GM19324 (cell line): ENCODE measurements at regions not wholly inside any gene's neighbourhood (a gene's known extent, or its start where the extent isn't known, plus 50 kb on each side); places are given as distances from the start of the nearest gene placed in this dataset.
"Not testable (repeated sequence)": the region's sequence is repeated elsewhere in the genome, so short reads cannot be mapped to it uniquely, and the experiment has no call there.

Source experiments
- ATAC-seq: cut with Tn5 transposase; IDR thresholded peaks from one replicate; pipeline ENCODE4 v1.9.1; 2021; ENCODE audit warnings: mild to moderate bottlenecking, moderate library complexity; ENCODE audit not compliant: unreplicated experiment, low FRiP score

DNA sequence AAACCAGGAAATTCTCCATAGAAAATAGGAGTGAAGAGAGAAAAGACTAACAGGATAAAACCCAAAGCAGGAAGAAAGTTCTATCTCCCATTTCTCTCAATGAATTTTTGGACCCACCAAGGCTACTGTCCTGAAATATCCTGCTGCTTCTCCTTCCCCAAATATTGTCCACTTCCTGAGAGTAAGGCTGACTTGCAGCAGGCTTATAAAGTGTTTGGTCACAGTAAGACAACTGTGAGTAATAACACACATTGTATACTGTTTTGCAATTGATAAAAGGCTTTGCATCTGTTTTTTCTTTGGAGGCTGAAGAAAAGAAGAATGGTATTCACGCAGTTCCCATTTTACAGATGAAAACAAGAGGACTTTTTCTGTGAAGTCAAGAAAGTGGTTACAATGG is 52.8 kb downstream of the FOXD4L6 start:
- not testable (repeated sequence) for ATAC-seq

DNA sequence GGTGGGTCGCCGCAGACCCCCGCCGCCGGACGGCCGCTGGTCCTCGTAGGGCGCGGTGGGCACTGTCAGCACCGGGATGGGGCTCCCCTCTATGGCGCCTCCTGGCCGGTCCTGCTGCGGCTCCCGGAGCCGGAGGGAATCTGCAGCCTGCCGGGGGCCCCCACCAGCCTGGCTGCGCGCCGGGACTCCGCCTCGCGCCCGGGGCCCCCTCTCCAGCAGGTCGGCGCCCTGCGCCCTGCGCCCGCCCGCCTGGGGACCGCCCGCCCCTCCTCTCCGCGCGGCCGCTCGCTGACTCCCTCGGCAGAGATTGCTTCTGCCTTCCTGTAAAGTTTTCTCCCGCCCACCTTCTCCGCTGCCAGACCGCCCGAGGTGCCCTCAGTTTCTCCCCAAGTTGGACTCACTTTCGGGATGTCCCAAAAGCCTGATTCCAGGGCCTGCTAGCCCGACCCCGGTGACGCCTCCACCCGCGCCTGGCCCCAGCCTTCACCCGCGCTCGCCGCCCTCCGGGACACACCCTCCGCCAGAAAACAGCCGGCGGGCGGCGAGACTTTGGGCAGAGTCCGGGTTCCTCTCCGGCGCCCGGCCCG is 54.0 kb downstream of the FOXD4L6 start:
- peak; percentile 63 for ATAC-seq

GRCh38 chr9:41073471-41074243 is 54.8 kb downstream of the FOXD4L6 start:
- ATAC-seq = not testable (repeated sequence)

GRCh38 chr9:41064125-41064795 is 64.2 kb downstream of the FOXD4L6 start:
- peak; percentile 39 for ATAC-seq

DNA sequence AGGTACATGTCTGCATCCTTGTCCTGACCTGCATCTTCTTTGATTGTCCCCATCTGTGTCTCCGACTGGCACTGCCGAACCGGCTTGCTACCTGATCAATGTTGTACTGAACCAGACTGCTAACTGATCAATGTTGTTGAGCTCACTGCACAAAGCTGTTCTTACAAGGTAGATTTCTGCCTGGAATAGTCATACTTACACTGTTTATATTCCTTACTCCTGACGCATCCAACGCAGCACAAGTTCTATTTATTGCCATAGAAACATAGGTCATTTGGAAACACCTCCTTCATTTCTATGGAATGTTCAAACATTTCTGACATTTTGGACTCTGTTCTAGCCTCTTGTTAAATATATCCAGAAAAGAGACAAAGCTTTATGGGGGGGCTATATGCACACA is 65.2 kb downstream of the FOXD4L6 start:
- not testable (repeated sequence) for ATAC-seq

GRCh38 chr9:41059603-41060002 is 68.9 kb downstream of the FOXD4L6 start:
- not testable (repeated sequence) for ATAC-seq

DNA sequence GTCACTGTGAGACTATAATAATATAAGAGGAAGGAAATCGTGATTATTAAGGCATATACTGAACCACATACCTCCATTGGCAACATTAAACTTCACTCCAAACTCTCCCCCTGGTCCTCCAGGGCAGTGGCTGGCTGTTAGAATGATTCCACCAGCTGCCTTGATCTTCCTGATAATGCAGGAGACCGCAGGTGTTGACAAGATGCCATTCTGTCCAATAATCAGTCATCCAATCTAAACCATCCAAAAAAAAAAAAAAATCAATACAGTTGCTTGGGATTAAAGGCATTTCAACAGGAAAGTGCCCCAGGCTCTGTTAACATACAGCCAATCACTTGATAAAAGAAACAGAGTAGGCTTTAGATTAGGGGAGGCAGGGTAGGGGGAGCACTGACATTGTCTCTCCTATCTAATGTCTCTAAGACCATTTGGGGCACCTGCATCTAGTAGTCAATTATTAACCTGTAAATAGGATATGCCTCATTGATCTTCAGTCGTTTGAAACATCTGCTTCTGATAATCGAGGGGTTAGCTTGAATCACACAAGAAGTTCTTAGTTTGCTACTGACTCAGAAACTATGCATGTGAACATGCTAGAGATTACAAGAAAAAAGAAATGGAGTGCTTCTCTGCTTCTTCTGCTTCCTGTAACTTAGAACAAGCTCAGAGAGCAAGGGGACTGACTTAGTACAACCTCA is 74.7 kb downstream of the FOXD4L6 start:
- peak; percentile 78 for ATAC-seq

DNA sequence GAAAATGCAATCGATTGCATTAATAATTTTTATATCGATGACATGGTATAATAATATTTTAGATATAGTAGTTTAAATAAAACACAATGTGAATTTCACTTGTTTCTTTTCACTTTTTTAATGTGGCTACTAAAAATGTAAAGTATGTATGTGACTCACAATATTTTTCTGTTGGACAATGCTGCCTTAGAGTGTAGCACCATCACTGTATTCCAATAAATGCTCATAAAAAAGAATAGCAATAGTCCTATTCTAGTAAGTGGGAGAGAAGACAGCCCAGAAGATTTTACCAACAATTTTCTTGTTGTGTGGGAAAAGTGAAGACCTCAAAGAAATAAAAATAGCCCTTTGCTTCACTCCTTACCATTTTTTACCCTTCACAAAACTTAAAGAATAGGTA is 79.8 kb downstream of the FOXD4L6 start:
- not testable (repeated sequence) for ATAC-seq

DNA sequence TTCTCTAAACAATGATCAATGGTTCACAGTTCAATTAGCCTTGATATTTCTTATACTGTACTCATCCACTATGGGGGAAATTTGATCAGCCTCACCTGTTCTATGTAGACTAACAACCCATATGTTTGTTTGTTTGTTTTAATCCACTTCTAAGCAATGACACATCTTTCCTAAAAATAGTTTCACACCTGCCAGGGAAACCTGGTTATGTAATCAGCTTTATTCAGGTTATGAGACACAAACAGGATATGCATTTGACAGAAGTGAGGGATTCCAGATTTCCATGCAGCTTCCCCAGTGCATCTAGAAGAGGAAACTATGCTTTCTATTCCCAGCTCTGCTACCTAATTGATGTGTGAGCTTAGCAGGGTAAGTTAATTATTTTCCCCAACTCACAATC is 80.7 kb downstream of the FOXD4L6 start:
- not testable (repeated sequence) for ATAC-seq

- not testable (repeated sequence) for ATAC-seq
Observed at GRCh38 chr9:41044930-41045329, 83.6 kb downstream of the FOXD4L6 start.

GRCh38 chr9:41043433-41043832 is 85.0 kb downstream of the FOXD4L6 start:
- ATAC-seq = not testable (repeated sequence)

GRCh38 chr9:41042111-41042510 is 86.4 kb downstream of the FOXD4L6 start:
- ATAC-seq = not testable (repeated sequence)

DNA sequence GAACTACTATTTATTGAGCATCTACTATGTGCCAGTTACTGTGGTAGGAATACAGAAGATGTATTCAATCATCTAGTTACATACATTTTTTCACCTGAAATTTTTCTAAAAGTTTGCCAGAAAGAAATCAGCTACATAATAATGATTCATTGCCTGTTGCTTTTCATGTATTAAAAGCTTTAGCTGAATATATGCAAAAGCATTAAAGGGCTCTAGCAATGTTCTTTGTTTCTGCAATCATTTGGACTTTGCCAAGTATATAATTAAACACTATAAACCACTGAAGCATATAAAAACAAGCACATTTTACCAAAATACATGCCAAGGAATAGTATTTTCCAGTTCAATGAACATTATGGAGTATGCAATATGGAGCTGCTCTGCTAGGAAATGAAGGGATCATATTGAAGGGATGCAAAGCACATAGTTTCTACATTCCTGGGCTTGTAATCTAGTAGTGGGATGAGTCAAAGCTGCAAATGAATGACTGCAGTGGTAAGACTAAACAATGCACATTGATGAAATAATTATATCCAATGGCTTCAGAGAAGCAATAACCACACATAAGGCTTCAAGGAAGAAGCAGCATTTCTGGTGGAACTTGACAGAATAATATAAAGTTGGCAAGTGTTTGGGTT is 87.7 kb downstream of the FOXD4L6 start:
- not testable (repeated sequence) for ATAC-seq

DNA sequence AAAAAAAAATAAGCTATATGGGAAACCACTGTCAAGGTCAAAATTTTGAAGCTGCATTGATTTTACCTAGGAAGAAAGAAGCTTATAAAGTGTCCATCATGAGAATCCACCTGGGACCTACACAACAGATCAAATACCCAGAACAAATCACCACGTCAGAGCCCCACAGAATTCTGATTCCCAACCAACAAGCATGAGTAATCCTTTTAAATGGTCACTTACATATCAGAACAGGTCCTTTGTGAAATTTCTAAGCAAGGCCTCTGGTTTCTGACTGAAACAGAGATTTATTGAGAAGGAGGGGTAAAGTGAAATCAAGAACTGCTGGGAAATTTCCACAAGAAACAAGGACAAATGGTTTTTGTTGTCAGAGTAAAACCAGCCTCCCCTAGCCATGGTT is 93.2 kb downstream of the FOXD4L6 start:
- ATAC-seq = not testable (repeated sequence)

- ATAC-seq = not testable (repeated sequence)
Observed at GRCh38 chr9:41034699-41035197, 93.7 kb downstream of the FOXD4L6 start.

DNA sequence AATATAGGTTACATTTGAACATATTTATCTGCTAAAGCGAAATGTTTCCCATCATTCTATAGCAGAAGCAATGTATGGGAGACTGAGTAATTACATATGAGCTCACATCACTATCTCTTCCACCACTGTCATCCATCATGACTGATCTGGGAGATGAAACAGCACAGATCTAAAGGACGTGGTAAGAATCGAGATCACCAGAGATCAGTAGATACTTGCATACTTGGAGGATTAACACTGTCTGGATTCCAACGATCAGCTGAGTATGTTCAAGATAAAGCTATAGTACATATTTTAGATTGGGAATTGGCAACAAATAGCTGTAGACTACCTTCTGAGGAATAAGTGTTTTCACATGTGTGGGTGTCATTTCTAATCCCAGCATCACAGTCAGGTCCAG is 94.6 kb downstream of the FOXD4L6 start:
- not testable (repeated sequence) for ATAC-seq

DNA sequence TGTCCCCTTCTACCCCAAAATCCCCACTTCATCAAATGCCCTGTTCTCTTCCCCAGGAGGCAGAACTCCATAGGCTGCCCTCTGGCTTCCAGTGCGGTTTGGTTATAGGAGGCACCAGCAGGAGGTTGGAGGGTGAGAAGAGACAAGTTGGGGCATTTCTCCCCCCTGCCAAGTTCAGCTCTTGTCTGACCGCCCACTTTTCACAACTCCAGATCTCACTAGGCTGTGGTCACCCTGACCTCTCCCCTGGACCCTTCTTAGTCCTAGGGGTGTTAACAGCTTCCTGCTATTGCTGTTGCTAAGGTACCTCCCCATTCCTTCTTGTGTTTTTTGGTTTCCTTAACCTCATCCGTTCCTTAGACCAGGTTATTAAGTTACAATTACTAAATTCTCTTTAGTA is 95.1 kb downstream of the FOXD4L6 start:
- ATAC-seq = not testable (repeated sequence)

DNA sequence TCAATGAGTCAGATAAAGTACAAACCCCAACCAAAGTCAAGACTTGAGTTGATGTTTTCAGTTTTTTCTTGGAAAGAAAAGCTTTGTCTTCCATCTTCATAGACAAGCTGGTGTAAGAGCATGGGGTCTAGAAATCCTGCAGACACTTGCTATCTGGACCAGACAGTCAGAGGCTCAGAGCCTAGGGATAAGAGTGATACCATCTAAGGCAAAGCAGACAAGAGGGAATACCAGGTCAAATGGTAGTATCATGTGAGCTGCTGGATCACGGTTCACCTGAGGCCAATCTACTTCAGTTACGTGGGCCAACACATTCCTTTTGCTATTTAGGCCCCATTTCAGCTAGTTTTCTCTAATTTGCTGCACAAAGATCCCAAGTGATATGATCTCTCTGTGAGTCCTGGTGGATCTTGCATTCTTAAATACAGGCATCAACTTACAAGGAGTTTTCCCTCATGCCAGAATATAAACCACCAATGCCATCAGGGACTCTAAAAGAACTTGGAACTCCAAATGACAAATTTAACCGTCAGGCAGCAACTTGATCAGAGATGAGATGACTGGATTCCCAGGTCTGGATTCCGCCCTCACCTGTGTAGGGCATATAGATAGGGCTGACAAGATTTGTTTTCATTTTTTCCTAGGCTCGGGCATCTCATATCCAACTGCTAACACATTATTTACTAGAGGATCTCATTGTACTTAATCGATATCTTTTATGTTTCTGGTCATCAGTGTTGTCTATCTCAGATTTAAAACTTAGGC is 101.4 kb downstream of the FOXD4L6 start:
- not testable (repeated sequence) for ATAC-seq

DNA sequence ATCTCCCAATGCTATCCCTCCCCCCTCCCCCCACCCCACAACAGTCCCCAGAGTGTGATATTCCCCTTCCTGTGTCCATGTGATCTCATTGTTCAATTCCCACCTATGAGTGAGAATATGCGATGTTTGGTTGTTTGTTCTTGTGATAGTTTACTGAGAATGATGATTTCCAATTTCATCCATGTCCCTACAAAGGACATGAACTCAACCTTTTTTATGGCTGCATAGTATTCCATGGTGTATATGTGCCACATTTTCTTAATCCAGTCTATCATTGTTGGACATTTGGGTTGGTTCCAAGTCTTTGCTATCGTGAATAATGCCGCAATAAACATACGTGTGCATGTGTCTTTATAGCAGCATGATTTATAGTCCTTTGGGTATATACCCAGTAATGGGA is 106.1 kb downstream of the FOXD4L6 start:
- ATAC-seq = not testable (repeated sequence)
